ENCODE measurements at regions not wholly inside any gene's neighbourhood (a gene's known extent, or its start where the extent isn't known, plus 50 kb on each side); places are given as distances from the start of the nearest gene placed in this dataset.

DNA sequence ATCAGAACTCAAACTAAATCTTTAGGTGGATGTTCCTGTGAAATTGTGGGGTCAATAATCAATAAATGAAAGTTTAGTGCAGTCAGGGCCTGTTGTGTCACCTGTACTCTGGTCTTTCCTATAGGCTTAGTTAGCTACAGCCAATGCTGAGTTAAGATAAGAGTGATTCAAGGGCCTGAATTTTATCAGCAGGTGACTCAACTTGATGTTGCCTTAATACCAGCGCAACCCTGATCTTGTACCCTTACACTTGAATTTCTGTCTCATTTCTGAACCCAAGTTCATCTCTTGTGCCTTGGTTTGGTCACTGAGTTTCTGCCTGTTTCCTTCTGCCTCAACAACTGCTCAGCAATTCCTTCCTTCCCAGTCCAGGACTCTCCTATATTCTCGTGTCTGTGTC, 157.0 kb upstream of the E2F7 start:
- no peaks in the 10 kb centered on the region for H3K36me3 ChIP-seq (ENCODE audit: control insufficient read depth, insufficient read depth, low read length)
- 0% methylated on average over 2 of the region's 2 CpGs for WGBS (ENCODE audit: insufficient coverage, low coverage, missing lambda C conversion rate)
- no peaks in the 10 kb centered on the region for H3K79me2 ChIP-seq (ENCODE audit: control insufficient read depth, insufficient read depth, low read length)
- DNase-seq (ENCODE audit: extremely low read depth in 1 of 4, low spot score in 3 of 4) (no peak), ATAC-seq (no peak), FAIRE-seq (no peak)
- no peak overlapping the region for H3K27ac ChIP-seq (ENCODE audit: extremely low read depth, low read depth, low read length)
- in situ Hi-C loops (cut with MboI) (no loop called here), intact Hi-C loops (cut with micrococcal nuclease) (no loop called here)
- ChIA-PET POLR2A (no interaction called here), CTCF (ENCODE audit: low intra/inter-chr PET ratio) (no interaction called here)
- BruUV-seq (replicated peaks), result no TSS peak
- no peak overlapping the region for H3K4me3 ChIP-seq
- H4K20me1 ChIP-seq (replicated peaks; ENCODE audit: control insufficient read depth, insufficient read depth, low read length), result no peaks in the 10 kb centered on the region
- H3K27me3 ChIP-seq (ENCODE audit: control insufficient read depth in 2 of 2, insufficient read depth in 2 of 2, low read length in 2 of 2), result no peaks in the 10 kb centered on the region
- H3K9me3 ChIP-seq (replicated peaks; ENCODE audit: control insufficient read depth, insufficient read depth, low read depth, low read length), result 0 out of 2 replicates have a peak, but pooled peaks cover 1% of the 10 kb centered on the region
- no peaks in the 10 kb centered on the region for H3K4me1 ChIP-seq (replicated peaks in 1 of 2; ENCODE audit: control insufficient read depth in 2 of 2, insufficient read depth in 2 of 2, low read length in 2 of 2)
- no peaks in the 10 kb centered on the region for H3K9me1 ChIP-seq (ENCODE audit: control insufficient read depth, insufficient read depth, low read length)
- TF ChIP-seq FOXM1 (IDR thresholded peaks at IDR 0.05; ENCODE audit: low read depth), result no peak
- TF ChIP-seq FOXM1 (CRISPR knock-in tag; IDR thresholded peaks at IDR 0.05; ENCODE audit: low read depth), result no peak
- TF ChIP-seq RREB1 (CRISPR knock-in tag; IDR thresholded peaks at IDR 0.05), result no peak
- no peak for TF ChIP-seq ZNF696 (CRISPR knock-in tag; conservative IDR thresholded peaks at IDR 0.05)
- TF ChIP-seq ID3 (CRISPR knock-in tag; IDR thresholded peaks at IDR 0.05), result no peak
- TF ChIP-seq ID3 (tag; IDR thresholded peaks at IDR 0.05), result no peak
- no peak for TF ChIP-seq TRIM24 (IDR thresholded peaks at IDR 0.05)
- no peak for TF ChIP-seq PRMT5 (CRISPR knock-in tag; IDR thresholded peaks at IDR 0.05)
- no peak for TF ChIP-seq TCF7 (IDR thresholded peaks at IDR 0.05; ENCODE audit: borderline replicate concordance)
- TF ChIP-seq PCBP1 (IDR thresholded peaks at IDR 0.05; ENCODE audit: low read depth, low read length, poor library complexity, severe bottlenecking), result no peak
- TF ChIP-seq, protein P1, sequence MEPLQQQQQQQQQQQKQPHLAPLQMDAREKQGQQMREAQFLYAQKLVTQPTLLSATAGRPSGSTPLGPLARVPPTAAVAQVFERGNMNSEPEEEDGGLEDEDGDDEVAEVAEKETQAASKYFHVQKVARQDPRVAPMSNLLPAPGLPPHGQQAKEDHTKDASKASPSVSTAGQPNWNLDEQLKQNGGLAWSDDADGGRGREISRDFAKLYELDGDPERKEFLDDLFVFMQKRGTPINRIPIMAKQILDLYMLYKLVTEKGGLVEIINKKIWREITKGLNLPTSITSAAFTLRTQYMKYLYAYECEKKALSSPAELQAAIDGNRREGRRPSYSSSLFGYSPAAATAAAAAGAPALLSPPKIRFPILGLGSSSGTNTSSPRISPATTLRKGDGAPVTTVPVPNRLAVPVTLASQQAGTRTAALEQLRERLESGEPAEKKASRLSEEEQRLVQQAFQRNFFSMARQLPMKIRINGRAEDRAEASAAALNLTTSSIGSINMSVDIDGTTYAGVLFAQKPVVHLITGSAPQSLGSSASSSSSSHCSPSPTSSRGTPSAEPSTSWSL (CRISPR knock-in tag; IDR thresholded peaks at IDR 0.05; ENCODE audit: borderline replicate concordance), result no peak
- TF ChIP-seq TCF3 (CRISPR knock-in tag; IDR thresholded peaks at IDR 0.05), result no peak
- H3K9ac ChIP-seq (ENCODE audit: insufficient read depth in 1 of 2, low read depth in 2 of 2, low read length in 2 of 2), result no peak overlapping the region
- no peak overlapping the region for H3K4me2 ChIP-seq (ENCODE audit: insufficient read depth, low read length)
- no peak overlapping the region for H2AFZ ChIP-seq (ENCODE audit: low read depth, low read length)
